Parathyroid adenoma (tissue), 2 donors: ENCODE measurements at regions not wholly inside any gene's neighbourhood (a gene's known extent, or its start where the extent isn't known, plus 50 kb on each side); places are given as distances from the start of the nearest gene placed in this dataset.

Experiments used
- H2AFZ ChIP-seq: fragments of 300-600 bp; sonication (generic); one replicate; pipeline ENCODE4 v1.7.0; 2017; ENCODE audit warnings: antibody characterized with exemption, mild to moderate bottlenecking
- H3K27ac ChIP-seq: fragments of 300-600 bp; sonication (generic); one replicate; pipeline ENCODE4 v1.7.0; 2017
- H3K27me3 ChIP-seq: fragments of 300-600 bp; sonication (generic); one replicate; pipeline ENCODE4 v1.7.0; 2017; ENCODE audit warnings: low read length; ENCODE audit not compliant: control insufficient read depth, insufficient read depth
- H3K36me3 ChIP-seq: fragments of 300-600 bp; sonication (generic); one replicate; pipeline ENCODE4 v1.7.0; 2017; ENCODE audit warnings: low read length; ENCODE audit not compliant: control insufficient read depth, insufficient read depth
- H3K4me1 ChIP-seq: fragments of 300-600 bp; sonication (generic); one replicate; pipeline ENCODE4 v1.7.0; 2017; ENCODE audit warnings: control low read depth
- H3K4me2 ChIP-seq: fragments of 300-600 bp; sonication (generic); one replicate; pipeline ENCODE4 v1.7.0; 2017; ENCODE audit warnings: low read length
- H3K4me3 ChIP-seq: fragments of 300-600 bp; sonication (generic); one replicate; pipeline ENCODE4 v1.7.0; 2017; ENCODE audit warnings: low read depth, low read length
- H3K79me2 ChIP-seq: fragments of 300-600 bp; sonication (generic); one replicate; pipeline ENCODE4 v1.7.0; 2017; ENCODE audit warnings: control low read depth
- H3K9ac ChIP-seq: fragments of 300-600 bp; sonication (generic); one replicate; pipeline ENCODE4 v1.7.0; 2017; ENCODE audit warnings: mild to moderate bottlenecking
- H3K9me3 ChIP-seq: fragments of 300-600 bp; sonication (generic); one replicate; pipeline ENCODE4 v1.7.0; 2017; ENCODE audit warnings: low read length; ENCODE audit not compliant: control insufficient read depth
- CTCF ChIP-seq: fragments of 300-600 bp; sonication (generic); IDR thresholded peaks from one replicate; pipeline ENCODE4 v1.7.0; 2017; ENCODE audit warnings: antibody characterized with exemption, mild to moderate bottlenecking
- donor health status: primary hyperparathyroidism.

GRCh38 chr22:49235463-49236300, 592.0 kb downstream of the BRD1 start:
- Histone ChIP-seq H3K27me3 (no peaks in the 10 kb centered on the region), H2AFZ (no peak overlapping the region), H3K79me2 (no peaks in the 10 kb centered on the region), H3K4me2 (no peak overlapping the region), H3K4me3 (no peak overlapping the region), H3K9me3 (no peaks in the 10 kb centered on the region), H3K27ac (no peak overlapping the region), H3K4me1 (no peaks in the 10 kb centered on the region), H3K9ac (no peak overlapping the region), H3K36me3 (no peaks in the 10 kb centered on the region)
- no peak for TF ChIP-seq CTCF

- Histone ChIP-seq H3K79me2 (no peaks in the 10 kb centered on the region), H3K27me3 (no peaks in the 10 kb centered on the region), H3K9ac (no peak overlapping the region), H3K27ac (no peak overlapping the region), H3K4me2 (no peak overlapping the region), H2AFZ (no peak overlapping the region), H3K9me3 (no peaks in the 10 kb centered on the region), H3K4me1 (no peaks in the 10 kb centered on the region), H3K4me3 (no peak overlapping the region), H3K36me3 (no peaks in the 10 kb centered on the region)
- no peak for TF ChIP-seq CTCF
Observed at GRCh38 chr22:49234459-49234858, 593.2 kb downstream of the BRD1 start.

GRCh38 chr22:49233507-49234100, 594.1 kb downstream of the BRD1 start:
- no peak overlapping the region for H3K4me3 ChIP-seq
- H3K79me2 ChIP-seq = no peaks in the 10 kb centered on the region
- TF ChIP-seq CTCF = no peak
- H3K36me3 ChIP-seq = no peaks in the 10 kb centered on the region
- H3K9me3 ChIP-seq = no peaks in the 10 kb centered on the region
- H3K9ac ChIP-seq = no peak overlapping the region
- no peaks in the 10 kb centered on the region for H3K27me3 ChIP-seq
- no peak overlapping the region for H2AFZ ChIP-seq
- H3K4me2 ChIP-seq = no peak overlapping the region
- no peak overlapping the region for H3K27ac ChIP-seq
- no peaks in the 10 kb centered on the region for H3K4me1 ChIP-seq

DNA sequence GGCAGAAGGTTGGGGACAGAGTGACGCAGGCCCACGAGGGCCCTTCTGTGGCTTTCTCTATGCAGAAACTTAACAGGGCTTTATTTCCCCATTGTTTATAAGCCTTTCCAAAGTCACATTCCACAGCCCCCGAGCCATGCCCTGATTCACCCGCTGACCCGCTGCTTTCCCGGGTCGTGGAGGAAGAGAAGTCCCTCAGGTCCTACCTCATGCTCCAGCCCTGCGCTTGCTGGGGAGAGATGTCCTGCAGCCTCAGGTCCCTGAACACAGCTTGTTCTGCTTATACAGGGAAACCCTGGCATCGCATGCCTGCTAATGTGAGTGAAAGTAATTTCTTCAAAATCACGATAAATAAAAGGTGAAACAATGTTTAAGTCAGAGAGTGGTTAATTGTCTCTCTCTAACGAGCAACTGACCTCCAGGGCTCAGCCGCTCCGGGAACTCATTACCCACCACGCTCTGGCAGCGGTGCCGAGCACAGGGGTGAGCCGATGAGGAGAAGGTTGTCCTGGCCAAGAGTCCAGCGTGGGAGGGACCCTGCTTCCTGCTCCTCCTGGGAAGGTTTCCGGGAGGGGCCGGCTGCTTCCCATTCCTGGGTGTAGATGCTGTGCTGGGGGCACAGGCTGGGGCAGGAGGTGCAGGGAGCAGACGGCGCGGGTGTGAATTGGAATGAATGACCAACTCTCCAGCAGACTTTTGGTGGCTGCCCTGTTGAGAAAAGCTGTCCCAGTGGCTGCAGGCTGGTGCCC, 595.2 kb downstream of the BRD1 start:
- no peaks in the 10 kb centered on the region for H3K79me2 ChIP-seq
- H3K27ac ChIP-seq = no peak overlapping the region
- TF ChIP-seq CTCF = no peak
- no peak overlapping the region for H3K4me3 ChIP-seq
- H3K4me2 ChIP-seq = no peak overlapping the region
- no peak overlapping the region for H2AFZ ChIP-seq
- no peak overlapping the region for H3K9ac ChIP-seq
- no peaks in the 10 kb centered on the region for H3K27me3 ChIP-seq
- no peaks in the 10 kb centered on the region for H3K4me1 ChIP-seq
- H3K36me3 ChIP-seq = no peaks in the 10 kb centered on the region
- no peaks in the 10 kb centered on the region for H3K9me3 ChIP-seq
